ENCODE measurements at regions not wholly inside any gene's neighbourhood (a gene's known extent, or its start where the extent isn't known, plus 50 kb on each side); places are given as distances from the start of the nearest gene placed in this dataset.

DNA sequence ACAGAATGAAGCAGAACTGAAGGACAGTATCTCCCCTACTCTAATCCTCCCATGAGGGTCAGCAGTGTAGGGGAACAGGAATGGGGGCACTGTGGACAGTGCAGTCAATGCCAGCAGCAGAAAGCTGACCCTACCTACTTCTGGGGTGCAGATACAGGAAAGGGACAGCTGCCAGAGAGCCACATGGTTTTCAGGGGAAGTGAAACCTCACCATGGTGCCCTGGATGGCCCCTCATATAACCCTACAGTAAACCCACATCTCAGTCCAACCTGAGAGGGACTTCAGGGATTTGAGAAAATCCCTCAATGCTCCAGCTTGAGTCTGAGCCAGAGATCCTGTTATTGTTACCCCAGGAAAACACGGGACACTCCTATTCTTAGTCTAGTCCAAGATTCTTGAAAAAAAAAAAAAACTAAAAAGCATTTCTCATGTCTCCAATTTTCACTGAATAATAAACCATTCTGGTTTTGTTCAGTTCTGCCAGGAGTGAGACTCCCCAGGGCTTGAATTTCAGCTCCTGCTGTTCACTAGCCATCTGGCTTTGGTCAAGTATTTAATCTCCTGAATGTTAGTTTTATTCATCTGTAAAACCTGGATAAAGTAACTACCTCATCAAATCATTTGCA, 511.6 kb upstream of the ARGLU1 start:
- ChIA-PET POLR2A (no interaction called here), CTCF (interaction anchor here (1.0 to 1.5 kb wide), 2 partner anchors 9 to 31 kb away, joined by 3 read pairs; no protein-coding TSS in a partner anchor)
- TF ChIP-seq, protein P1, sequence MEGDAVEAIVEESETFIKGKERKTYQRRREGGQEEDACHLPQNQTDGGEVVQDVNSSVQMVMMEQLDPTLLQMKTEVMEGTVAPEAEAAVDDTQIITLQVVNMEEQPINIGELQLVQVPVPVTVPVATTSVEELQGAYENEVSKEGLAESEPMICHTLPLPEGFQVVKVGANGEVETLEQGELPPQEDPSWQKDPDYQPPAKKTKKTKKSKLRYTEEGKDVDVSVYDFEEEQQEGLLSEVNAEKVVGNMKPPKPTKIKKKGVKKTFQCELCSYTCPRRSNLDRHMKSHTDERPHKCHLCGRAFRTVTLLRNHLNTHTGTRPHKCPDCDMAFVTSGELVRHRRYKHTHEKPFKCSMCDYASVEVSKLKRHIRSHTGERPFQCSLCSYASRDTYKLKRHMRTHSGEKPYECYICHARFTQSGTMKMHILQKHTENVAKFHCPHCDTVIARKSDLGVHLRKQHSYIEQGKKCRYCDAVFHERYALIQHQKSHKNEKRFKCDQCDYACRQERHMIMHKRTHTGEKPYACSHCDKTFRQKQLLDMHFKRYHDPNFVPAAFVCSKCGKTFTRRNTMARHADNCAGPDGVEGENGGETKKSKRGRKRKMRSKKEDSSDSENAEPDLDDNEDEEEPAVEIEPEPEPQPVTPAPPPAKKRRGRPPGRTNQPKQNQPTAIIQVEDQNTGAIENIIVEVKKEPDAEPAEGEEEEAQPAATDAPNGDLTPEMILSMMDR (IDR thresholded peaks at IDR 0.05; ENCODE audit: control extremely low read depth, extremely low read depth, low read depth, missing control alignments) = no peak
- DNase-seq (ENCODE audit: extremely low spot score) = no peak

DNA sequence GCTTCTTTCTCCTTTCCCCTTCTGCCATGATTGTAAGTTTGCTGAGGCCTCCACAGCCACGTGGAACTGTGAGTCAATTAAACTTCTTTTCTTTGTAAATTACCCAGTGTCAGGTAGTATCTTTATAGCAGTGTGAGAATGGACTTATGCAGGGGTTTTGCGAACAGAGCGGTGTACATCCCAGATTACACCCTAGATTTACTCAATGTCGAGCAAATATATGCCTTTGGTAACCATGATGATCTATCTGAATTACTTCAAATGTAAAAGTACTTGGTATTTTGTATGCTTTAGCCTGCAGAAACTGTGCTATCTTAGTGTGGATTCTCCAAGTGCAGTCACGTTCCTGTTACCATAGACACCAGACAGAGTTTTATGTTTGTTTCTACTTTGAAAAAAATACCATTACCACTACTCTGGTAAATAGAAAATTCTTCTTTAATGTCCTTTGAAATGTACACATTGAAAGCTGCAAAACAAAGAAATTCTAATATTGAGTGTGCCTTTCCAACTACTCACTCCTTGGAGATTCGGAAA, 510.4 kb upstream of the ARGLU1 start:
- ChIA-PET CTCF (no interaction called here), POLR2A (no interaction called here)
- TF ChIP-seq, protein P1 (IDR thresholded peaks at IDR 0.05; ENCODE audit: control extremely low read depth, extremely low read depth, low read depth, missing control alignments) = no peak
- no peak for DNase-seq (ENCODE audit: extremely low spot score)

DNA sequence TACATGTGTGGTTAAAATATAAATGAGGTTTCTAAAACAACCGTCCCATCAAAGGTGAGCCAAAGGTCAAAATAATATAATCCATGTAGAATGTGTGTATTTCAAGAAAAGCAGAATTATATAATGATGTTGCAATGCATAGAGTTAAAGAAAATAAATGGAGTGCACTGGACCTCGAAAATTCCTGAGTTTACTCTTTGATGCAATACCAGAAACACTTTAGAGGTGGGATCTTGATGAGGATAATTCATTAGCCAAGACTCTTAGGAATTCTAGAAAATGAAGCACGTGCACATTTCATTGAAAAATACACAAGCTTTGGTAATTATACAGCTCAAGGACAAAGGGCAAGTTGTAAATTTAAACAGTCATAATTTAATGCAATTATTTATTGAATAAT, 508.9 kb upstream of the ARGLU1 start:
- no peak for DNase-seq (ENCODE audit: extremely low spot score)
- TF ChIP-seq, protein P1 (IDR thresholded peaks at IDR 0.05; ENCODE audit: control extremely low read depth, extremely low read depth, low read depth, missing control alignments) = no peak
- ChIA-PET CTCF (no interaction called here), POLR2A (no interaction called here)

DNA sequence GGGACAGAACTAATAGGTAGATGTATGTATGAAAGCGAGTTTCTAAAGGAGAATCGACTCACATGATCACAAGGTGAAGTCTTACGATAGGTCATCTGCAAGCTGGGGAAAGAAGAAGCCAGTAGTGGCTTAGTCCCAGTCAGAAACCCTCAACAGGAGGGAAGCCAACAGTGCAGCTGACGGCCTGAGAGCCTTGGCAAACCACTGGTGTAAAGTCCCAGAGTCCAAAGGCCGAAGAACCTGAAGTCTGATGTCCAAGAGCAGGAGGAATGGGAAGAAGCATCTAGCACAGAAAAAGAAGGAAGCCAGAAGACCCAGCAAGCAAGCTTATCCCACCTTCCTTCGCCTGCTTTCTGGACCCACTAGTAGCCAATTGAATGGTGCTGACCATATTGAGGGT, 507.6 kb upstream of the ARGLU1 start:
- POLR2A ChIA-PET = no interaction called here

DNA sequence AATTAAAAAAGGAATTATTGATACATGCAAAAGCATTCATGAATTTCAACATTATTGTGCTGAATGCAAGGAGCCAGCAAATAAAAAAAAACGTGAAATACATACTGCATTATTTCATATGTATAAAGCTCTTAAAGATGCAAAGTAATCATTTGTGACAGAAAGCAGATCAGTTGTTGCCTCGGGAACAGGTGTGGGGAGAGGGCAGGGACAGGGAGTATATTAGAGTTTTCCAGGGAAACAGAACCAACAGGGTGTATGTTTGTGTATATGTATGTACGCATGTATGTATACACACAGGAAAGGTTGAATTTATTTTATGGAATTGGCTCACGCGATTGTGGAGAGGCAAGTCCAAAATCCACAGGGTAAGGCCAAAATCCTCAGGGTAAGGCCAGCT, 502.9 kb upstream of the ARGLU1 start:
- TF ChIP-seq, protein P1 (IDR thresholded peaks at IDR 0.05; ENCODE audit: control extremely low read depth, extremely low read depth, low read depth, missing control alignments) = no peak
- ChIA-PET CTCF (interaction anchor here (0.9 to 1.2 kb wide), 3 partner anchors 9 to 12 kb away, joined by 3 read pairs; no protein-coding TSS in a partner anchor), POLR2A (no interaction called here)
- no peak for DNase-seq (ENCODE audit: extremely low spot score)

More for the DNA sequence above, 507.6 kb upstream of the ARGLU1 start:
- DNase-seq (ENCODE audit: extremely low spot score) = no peak
- CTCF ChIA-PET = interaction anchor here (1.0 kb wide), 1 partner anchor 9 kb away, joined by 4 read pairs; no protein-coding TSS in a partner anchor
- TF ChIP-seq, protein P1 (IDR thresholded peaks at IDR 0.05; ENCODE audit: control extremely low read depth, extremely low read depth, low read depth, missing control alignments) = no peak

DNA sequence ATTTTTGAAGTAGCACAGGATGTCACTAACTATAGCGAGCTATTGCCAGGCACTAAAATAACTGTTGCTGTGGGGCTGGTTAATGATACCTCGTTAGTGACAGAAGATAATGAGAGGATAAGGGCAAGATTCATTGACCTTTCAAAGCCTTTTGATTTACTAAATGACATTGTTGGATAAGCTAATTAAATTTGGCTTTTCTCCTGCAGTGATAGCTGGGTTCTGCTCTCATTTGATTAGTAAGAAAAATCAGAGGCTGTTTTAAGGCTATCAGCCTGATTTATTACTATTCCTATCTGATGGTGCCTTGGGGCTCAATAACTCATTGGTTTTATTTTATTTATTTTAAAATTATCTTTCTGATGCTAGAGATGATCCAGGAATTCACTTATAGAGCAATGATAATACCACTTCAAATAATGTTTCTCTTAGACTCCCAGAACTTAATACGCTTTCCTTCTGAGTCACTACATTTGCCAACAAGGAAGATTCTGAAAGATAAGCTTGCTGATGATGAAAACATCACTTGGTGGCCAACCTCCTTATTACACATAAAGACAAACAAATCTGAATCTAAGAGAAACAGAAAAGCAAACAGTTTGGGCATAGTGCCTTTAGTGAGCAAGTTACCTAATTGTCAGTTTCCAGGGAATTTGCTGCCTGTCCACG, 501.3 kb upstream of the ARGLU1 start:
- ChIA-PET POLR2A (no interaction called here), CTCF (no interaction called here)
- TF ChIP-seq, protein P1 (IDR thresholded peaks at IDR 0.05; ENCODE audit: control extremely low read depth, extremely low read depth, low read depth, missing control alignments) = no peak
- DNase-seq (ENCODE audit: extremely low spot score) = no peak
